Loucy (cell line): ENCODE measurements at regions not wholly inside any gene's neighbourhood (a gene's known extent, or its start where the extent isn't known, plus 50 kb on each side); places are given as distances from the start of the nearest gene placed in this dataset.

Experiments used
- H2AFZ ChIP-seq: fragments of 200-600 bp; sonication (generic); 2 replicates; pipeline ENCODE4 v1.6.0; 2016; ENCODE audit warnings: antibody characterized with exemption, mild to moderate bottlenecking, low read length, moderate library complexity
- H3F3A ChIP-seq: fragments of 200-600 bp; 2 replicates; pipeline ENCODE4 v1.6.0; 2016; ENCODE audit warnings: antibody characterized with exemption, low read depth, mild to moderate bottlenecking
- H3K27me3 ChIP-seq: fragments of 200-600 bp; sonication (generic); 2 replicates; pipeline ENCODE4 v1.6.1; 2014; ENCODE audit warnings: low read length, mild to moderate bottlenecking; ENCODE audit not compliant: insufficient read depth, poor library complexity, severe bottlenecking
- H3K36me3 ChIP-seq: fragments of 200-600 bp; sonication (generic); 2 replicates; pipeline ENCODE4 v1.6.1; 2016; ENCODE audit warnings: low read length; ENCODE audit not compliant: insufficient read depth
- H3K4me1 ChIP-seq: fragments of 200-600 bp; sonication (generic); 2 replicates; pipeline ENCODE4 v1.5.1; 2014; ENCODE audit warnings: low read length, mild to moderate bottlenecking; ENCODE audit not compliant: insufficient read depth, poor library complexity, severe bottlenecking
- H3K4me2 ChIP-seq: fragments of 200-600 bp; sonication (generic); 2 replicates; pipeline ENCODE4 v1.6.0; 2014; ENCODE audit warnings: antibody characterized with exemption, low read length, low read depth, mild to moderate bottlenecking; ENCODE audit not compliant: poor library complexity, severe bottlenecking
- H3K4me3 ChIP-seq: fragments of 200-600 bp; sonication (generic); 2 replicates; pipeline ENCODE4 v1.5.1; 2014; ENCODE audit warnings: low read length, mild to moderate bottlenecking, mixed read lengths; ENCODE audit not compliant: poor library complexity, severe bottlenecking
- H3K79me2 ChIP-seq: fragments of 200-600 bp; sonication (generic); 2 replicates; pipeline ENCODE4 v1.6.1; 2014; ENCODE audit warnings: low read length; ENCODE audit not compliant: insufficient read depth
- H3K9ac ChIP-seq: fragments of 200-600 bp; sonication (generic); 2 replicates; pipeline ENCODE4 v1.6.0; 2014; ENCODE audit warnings: mild to moderate bottlenecking, low read depth, low read length, moderate library complexity; ENCODE audit not compliant: poor library complexity, severe bottlenecking
- H3K9me2 ChIP-seq: fragments of 200-600 bp; sonication (generic); replicated peaks from 2 replicates; pipeline ENCODE4 v1.6.1; 2016; ENCODE audit warnings: low read depth, low read length, mixed read lengths
- H3K9me3 ChIP-seq: fragments of 200-600 bp; sonication (generic); 2 replicates; pipeline ENCODE4 v1.6.1; 2014; ENCODE audit warnings: mild to moderate bottlenecking, antibody characterized with exemption, low read length, low read depth; ENCODE audit not compliant: insufficient read depth
- H4K20me1 ChIP-seq: fragments of 200-600 bp; sonication (generic); 2 replicates; pipeline ENCODE4 v1.6.0; 2014; ENCODE audit warnings: antibody characterized with exemption, low read length, mild to moderate bottlenecking; ENCODE audit not compliant: insufficient read depth, poor library complexity, severe bottlenecking
- EZH2phosphoT487 ChIP-seq: fragments of 200-600 bp; IDR thresholded peaks from 2 replicates; pipeline ENCODE4 v1.6.1; 2018; ENCODE audit warnings: antibody characterized with exemption, mild to moderate bottlenecking, moderate library complexity, borderline replicate concordance
- TF ChIP-seq, protein P1 (sequence below): fragments of 200-600 bp; sonication (generic); conservative IDR thresholded peaks from 2 replicates; pipeline ENCODE4 v1.5.1; 2014; ENCODE audit warnings: mild to moderate bottlenecking, antibody characterized with exemption, low read length

DNA sequence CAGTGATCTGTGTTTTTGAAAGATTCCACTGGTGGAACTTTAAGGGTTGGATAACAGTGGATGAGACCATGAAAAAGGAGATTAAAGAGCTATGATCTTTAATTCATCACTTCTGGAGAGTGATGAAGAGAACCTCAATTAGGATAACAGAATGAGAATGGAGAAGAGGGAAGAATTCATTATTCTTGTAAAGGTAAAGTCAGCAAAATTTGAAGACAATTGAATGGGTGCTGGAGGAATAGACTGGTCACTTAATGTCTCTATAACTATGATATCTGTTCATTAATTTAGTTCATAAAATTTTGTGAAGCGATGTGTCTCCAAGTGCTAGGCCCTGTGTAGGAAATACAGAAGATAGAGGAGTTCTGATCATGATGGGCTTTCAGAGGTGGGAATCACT is 1013.2 kb upstream of the FANCL start:
- Histone ChIP-seq H3K9me2 (no peaks in the 10 kb centered on the region), H3K9me3 (no peaks in the 10 kb centered on the region), H2AFZ (no peak overlapping the region), H3F3A (no peaks in the 10 kb centered on the region), H3K4me2 (no peak overlapping the region), H3K36me3 (no peaks in the 10 kb centered on the region), H3K9ac (no peak overlapping the region), H3K27me3 (no peaks in the 10 kb centered on the region), H4K20me1 (no peaks in the 10 kb centered on the region), H3K4me3 (no peak overlapping the region), H3K4me1 (no peaks in the 10 kb centered on the region), H3K79me2 (no peaks in the 10 kb centered on the region)
- TF ChIP-seq, protein P1, sequence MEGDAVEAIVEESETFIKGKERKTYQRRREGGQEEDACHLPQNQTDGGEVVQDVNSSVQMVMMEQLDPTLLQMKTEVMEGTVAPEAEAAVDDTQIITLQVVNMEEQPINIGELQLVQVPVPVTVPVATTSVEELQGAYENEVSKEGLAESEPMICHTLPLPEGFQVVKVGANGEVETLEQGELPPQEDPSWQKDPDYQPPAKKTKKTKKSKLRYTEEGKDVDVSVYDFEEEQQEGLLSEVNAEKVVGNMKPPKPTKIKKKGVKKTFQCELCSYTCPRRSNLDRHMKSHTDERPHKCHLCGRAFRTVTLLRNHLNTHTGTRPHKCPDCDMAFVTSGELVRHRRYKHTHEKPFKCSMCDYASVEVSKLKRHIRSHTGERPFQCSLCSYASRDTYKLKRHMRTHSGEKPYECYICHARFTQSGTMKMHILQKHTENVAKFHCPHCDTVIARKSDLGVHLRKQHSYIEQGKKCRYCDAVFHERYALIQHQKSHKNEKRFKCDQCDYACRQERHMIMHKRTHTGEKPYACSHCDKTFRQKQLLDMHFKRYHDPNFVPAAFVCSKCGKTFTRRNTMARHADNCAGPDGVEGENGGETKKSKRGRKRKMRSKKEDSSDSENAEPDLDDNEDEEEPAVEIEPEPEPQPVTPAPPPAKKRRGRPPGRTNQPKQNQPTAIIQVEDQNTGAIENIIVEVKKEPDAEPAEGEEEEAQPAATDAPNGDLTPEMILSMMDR = no peak
- no peak for TF ChIP-seq EZH2phosphoT487

DNA sequence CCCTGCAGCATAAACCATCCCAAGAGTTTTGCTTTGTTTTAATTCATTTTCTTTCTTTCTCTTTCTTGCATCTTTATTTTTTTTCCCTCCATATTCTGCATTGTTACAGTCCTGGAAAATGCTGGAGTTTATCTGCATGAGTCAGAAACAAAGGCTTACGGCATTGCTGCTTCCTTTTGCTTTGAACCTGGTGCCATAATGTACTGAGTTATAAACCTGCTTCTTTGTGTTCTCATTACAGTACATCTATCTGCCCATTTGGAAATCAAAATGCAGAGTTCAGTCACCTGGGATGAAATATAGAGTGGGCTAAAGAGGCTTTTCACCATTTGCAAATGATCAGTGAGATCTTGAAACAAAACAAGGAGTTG is 1009.2 kb upstream of the FANCL start:
- H3K4me3 ChIP-seq = no peak overlapping the region
- no peaks in the 10 kb centered on the region for H3K9me2 ChIP-seq
- H3K27me3 ChIP-seq = no peaks in the 10 kb centered on the region
- H3K4me1 ChIP-seq = no peaks in the 10 kb centered on the region
- no peaks in the 10 kb centered on the region for H3K79me2 ChIP-seq
- TF ChIP-seq, protein P1 = no peak
- TF ChIP-seq EZH2phosphoT487 = no peak
- no peak overlapping the region for H3K9ac ChIP-seq
- no peaks in the 10 kb centered on the region for H3K36me3 ChIP-seq
- H4K20me1 ChIP-seq = no peaks in the 10 kb centered on the region
- no peak overlapping the region for H2AFZ ChIP-seq
- no peak overlapping the region for H3K4me2 ChIP-seq
- no peaks in the 10 kb centered on the region for H3K9me3 ChIP-seq
- no peaks in the 10 kb centered on the region for H3F3A ChIP-seq

DNA sequence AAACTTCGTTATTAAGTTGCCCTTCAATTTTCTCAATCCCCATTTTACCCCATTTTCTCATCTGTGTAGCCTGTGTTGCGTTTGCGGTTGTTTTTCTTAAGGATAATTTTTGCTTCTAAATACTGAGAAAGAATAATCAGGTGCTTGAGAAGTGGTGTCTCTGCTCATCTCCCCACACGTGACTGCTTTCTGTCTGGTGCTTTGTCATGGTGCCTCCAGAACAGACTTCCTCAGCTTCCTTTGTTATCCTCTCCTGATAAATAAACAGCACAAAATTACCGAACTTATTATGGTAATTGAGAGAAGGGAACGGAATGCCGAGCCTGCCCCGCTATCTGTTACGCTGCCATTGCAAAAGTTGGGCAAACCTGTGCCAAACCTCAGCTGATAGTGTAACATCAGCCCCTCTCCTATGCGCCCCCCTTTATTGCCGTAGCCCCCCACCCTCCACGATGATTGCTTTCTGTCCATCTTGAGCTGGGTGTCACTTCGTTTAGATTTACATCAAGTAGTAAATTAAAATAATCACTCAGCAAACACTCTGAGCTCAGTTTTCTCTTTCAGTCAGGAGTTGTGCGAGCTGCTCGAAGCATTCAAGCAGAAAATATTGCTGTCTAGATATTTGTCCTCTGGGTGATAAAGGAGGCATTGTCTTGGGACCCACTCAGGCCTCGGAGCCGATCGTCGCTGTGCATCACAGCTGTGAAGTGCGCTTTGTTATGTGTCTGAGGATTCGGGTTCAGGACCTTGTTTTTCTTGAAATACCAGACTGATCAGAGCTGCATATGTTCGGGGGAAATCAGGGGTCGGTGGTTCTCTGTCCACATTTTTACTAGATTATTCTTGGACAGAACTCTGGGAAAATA is 1008.5 kb upstream of the FANCL start:
- no peaks in the 10 kb centered on the region for H3K4me1 ChIP-seq
- no peak for TF ChIP-seq EZH2phosphoT487
- TF ChIP-seq, protein P1 = no peak
- no peaks in the 10 kb centered on the region for H3F3A ChIP-seq
- H3K27me3 ChIP-seq = no peaks in the 10 kb centered on the region
- no peak overlapping the region for H3K4me2 ChIP-seq
- no peaks in the 10 kb centered on the region for H3K36me3 ChIP-seq
- no peak overlapping the region for H2AFZ ChIP-seq
- no peak overlapping the region for H3K4me3 ChIP-seq
- no peaks in the 10 kb centered on the region for H3K9me2 ChIP-seq
- H3K9ac ChIP-seq = no peak overlapping the region
- H4K20me1 ChIP-seq = no peaks in the 10 kb centered on the region
- H3K9me3 ChIP-seq = no peaks in the 10 kb centered on the region
- no peaks in the 10 kb centered on the region for H3K79me2 ChIP-seq
